ENCODE measurements at regions not wholly inside any gene's neighbourhood (a gene's known extent, or its start where the extent isn't known, plus 50 kb on each side); places are given as distances from the start of the nearest gene placed in this dataset.

GRCh38 chr3:177715980-177716379 lies 518.7 kb upstream of the TBL1XR1 start:
- TF ChIP-seq CTCF (IDR thresholded peaks at IDR 0.05) (no peak), POLR2A (IDR thresholded peaks at IDR 0.05) (no peak)

All from heart left ventricle (tissue), 13 donors.